ENCODE measurements at regions not wholly inside any gene's neighbourhood (a gene's known extent, or its start where the extent isn't known, plus 50 kb on each side); places are given as distances from the start of the nearest gene placed in this dataset.

GRCh38 chr14:61861320-61861865 lies 99.2 kb downstream of the SNAPC1 start:
- no peaks in the 10 kb centered on the region for H4K20me1 ChIP-seq (ENCODE audit: low read depth, low read length)
- H3K79me2 ChIP-seq (ENCODE audit: insufficient read depth, low read length): no peaks in the 10 kb centered on the region
- no peaks in the 10 kb centered on the region for H3F3A ChIP-seq (ENCODE audit: insufficient read depth)
- TF ChIP-seq EZH2phosphoT487 (conservative IDR thresholded peaks at IDR 0.05; ENCODE audit: low read length) (no peak), CTCF (IDR thresholded peaks at IDR 0.05; ENCODE audit: insufficient read depth, low read length, poor library complexity, severe bottlenecking) (no peak)
- H3K9me2 ChIP-seq (replicated peaks; ENCODE audit: insufficient read depth, low read length): no peaks in the 10 kb centered on the region
- no peak overlapping the region for H3K4me2 ChIP-seq (ENCODE audit: low read depth, low read length, poor library complexity, severe bottlenecking)
- no peak overlapping the region for H3K9ac ChIP-seq (ENCODE audit: low read length)
- H3K9me3 ChIP-seq (ENCODE audit: insufficient read depth, low read length): no peaks in the 10 kb centered on the region
- no peaks in the 10 kb centered on the region for H3K36me3 ChIP-seq (ENCODE audit: low read length)
- no peak overlapping the region for H2AFZ ChIP-seq (ENCODE audit: low read depth, low read length, severe bottlenecking)
- H3K27ac ChIP-seq (ENCODE audit: low read depth, low read length): no peak overlapping the region
- no peaks in the 10 kb centered on the region for H3K27me3 ChIP-seq (ENCODE audit: low read length)
- H3K4me3 ChIP-seq (ENCODE audit: insufficient read depth, low read length, poor library complexity, severe bottlenecking): no peak overlapping the region

- no peak overlapping the region for H3K4me3 ChIP-seq (ENCODE audit: insufficient read depth, low read length, poor library complexity, severe bottlenecking)
- H3K9ac ChIP-seq (ENCODE audit: low read length): no peak overlapping the region
- H3K4me2 ChIP-seq (ENCODE audit: low read depth, low read length, poor library complexity, severe bottlenecking): no peak overlapping the region
- 0 out of 2 replicates have a peak, but pooled peaks cover 3% of the 10 kb centered on the region for H3K36me3 ChIP-seq (ENCODE audit: low read length)
- H4K20me1 ChIP-seq (ENCODE audit: low read depth, low read length): no peaks in the 10 kb centered on the region
- H3K79me2 ChIP-seq (ENCODE audit: insufficient read depth, low read length): no peaks in the 10 kb centered on the region
- H2AFZ ChIP-seq (ENCODE audit: low read depth, low read length, severe bottlenecking): no peak overlapping the region
- TF ChIP-seq CTCF (IDR thresholded peaks at IDR 0.05; ENCODE audit: insufficient read depth, low read length, poor library complexity, severe bottlenecking) (no peak), EZH2phosphoT487 (conservative IDR thresholded peaks at IDR 0.05; ENCODE audit: low read length) (no peak)
- no peaks in the 10 kb centered on the region for H3K9me2 ChIP-seq (replicated peaks; ENCODE audit: insufficient read depth, low read length)
- H3K9me3 ChIP-seq (ENCODE audit: insufficient read depth, low read length): peaks cover 1% of the 10 kb centered on the region; the same call in 1 of the 2 replicates
- no peaks in the 10 kb centered on the region for H3F3A ChIP-seq (ENCODE audit: insufficient read depth)
- no peaks in the 10 kb centered on the region for H3K27me3 ChIP-seq (ENCODE audit: low read length)
- H3K27ac ChIP-seq (ENCODE audit: low read depth, low read length): no peak overlapping the region
Measured at GRCh38 chr14:61864329-61864898, 102.2 kb downstream of the SNAPC1 start.

- H3K9ac ChIP-seq (ENCODE audit: low read length): no peak overlapping the region
- no peaks in the 10 kb centered on the region for H3K9me2 ChIP-seq (replicated peaks; ENCODE audit: insufficient read depth, low read length)
- H3F3A ChIP-seq (ENCODE audit: insufficient read depth): no peaks in the 10 kb centered on the region
- no peaks in the 10 kb centered on the region for H3K27me3 ChIP-seq (ENCODE audit: low read length)
- H3K79me2 ChIP-seq (ENCODE audit: insufficient read depth, low read length): no peaks in the 10 kb centered on the region
- no peak overlapping the region for H3K4me3 ChIP-seq (ENCODE audit: insufficient read depth, low read length, poor library complexity, severe bottlenecking)
- no peak overlapping the region for H3K27ac ChIP-seq (ENCODE audit: low read depth, low read length)
- H2AFZ ChIP-seq (ENCODE audit: low read depth, low read length, severe bottlenecking): peak overlapping the region; percentile 9
- peaks cover 14% of the 10 kb centered on the region; the same call in 1 of the 2 replicates for H3K9me3 ChIP-seq (ENCODE audit: insufficient read depth, low read length)
- TF ChIP-seq CTCF (IDR thresholded peaks at IDR 0.05; ENCODE audit: insufficient read depth, low read length, poor library complexity, severe bottlenecking) (no peak), EZH2phosphoT487 (conservative IDR thresholded peaks at IDR 0.05; ENCODE audit: low read length) (no peak)
- H4K20me1 ChIP-seq (ENCODE audit: low read depth, low read length): no peaks in the 10 kb centered on the region
- 0 out of 2 replicates have a peak, but pooled peaks cover 3% of the 10 kb centered on the region for H3K36me3 ChIP-seq (ENCODE audit: low read length)
- H3K4me2 ChIP-seq (ENCODE audit: low read depth, low read length, poor library complexity, severe bottlenecking): peak overlapping the region; percentile 35
Measured at GRCh38 chr14:61866932-61867920, 105.0 kb downstream of the SNAPC1 start.

Data from SU-DHL-6 (cell line).